ENCODE measurements at regions not wholly inside any gene's neighbourhood (a gene's known extent, or its start where the extent isn't known, plus 50 kb on each side); places are given as distances from the start of the nearest gene placed in this dataset.
A peak's percentile ranks its signal among the peaks of the same experiment; 100 is the strongest.
"Not testable (repeated sequence)": the region's sequence is repeated elsewhere in the genome, so short reads cannot be mapped to it uniquely, and the experiment has no call there.

- DNase-seq, result peak; percentile 3
Measured at GRCh38 chr1:104028416-104029035, 278.8 kb downstream of the AMY1C start.

GRCh38 chr1:104029456-104029970 lies 279.8 kb downstream of the AMY1C start:
- DNase-seq, result no peak

GRCh38 chr1:104056786-104057185 lies 307.1 kb downstream of the AMY1C start:
- DNase-seq, result no peak

- not testable (repeated sequence) for DNase-seq
Measured at GRCh38 chr1:104057219-104057898, 307.7 kb downstream of the AMY1C start.

- not testable (repeated sequence) for DNase-seq
Measured at GRCh38 chr1:104061637-104062036, 311.9 kb downstream of the AMY1C start.

- DNase-seq, result no peak
Measured at GRCh38 chr1:104064399-104064798, 314.7 kb downstream of the AMY1C start.

GRCh38 chr1:104072915-104073371 lies 323.2 kb downstream of the AMY1C start:
- no peak for DNase-seq

- no peak for DNase-seq
Measured at GRCh38 chr1:104073463-104073902, 323.8 kb downstream of the AMY1C start.

- DNase-seq, result no peak
Measured at GRCh38 chr1:104082221-104082620, 332.5 kb downstream of the AMY1C start.

- DNase-seq, result no peak
Measured at GRCh38 chr1:104084380-104084779, 334.7 kb downstream of the AMY1C start.

GRCh38 chr1:104092698-104093097 lies 343.0 kb downstream of the AMY1C start:
- no peak for DNase-seq

GRCh38 chr1:104098837-104099236 lies 349.1 kb downstream of the AMY1C start:
- no peak for DNase-seq

- DNase-seq, result no peak
Measured at GRCh38 chr1:104100115-104100514, 350.4 kb downstream of the AMY1C start.

GRCh38 chr1:104105465-104105864 lies 355.8 kb downstream of the AMY1C start:
- DNase-seq, result no peak

- DNase-seq, result no peak
Measured at GRCh38 chr1:104120525-104120924, 370.8 kb downstream of the AMY1C start.

GRCh38 chr1:104121271-104121670 lies 371.6 kb downstream of the AMY1C start:
- DNase-seq, result no peak

- no peak for DNase-seq
Measured at GRCh38 chr1:104125266-104125665, 375.6 kb downstream of the AMY1C start.

- no peak for DNase-seq
Measured at GRCh38 chr1:104125970-104126369, 376.3 kb downstream of the AMY1C start.

- no peak for DNase-seq
Measured at GRCh38 chr1:104132382-104132973, 382.8 kb downstream of the AMY1C start.

- DNase-seq, result not testable (repeated sequence)
Measured at GRCh38 chr1:104135036-104135435, 385.3 kb downstream of the AMY1C start.

GRCh38 chr1:104136621-104137020 lies 386.9 kb downstream of the AMY1C start:
- DNase-seq, result no peak

GRCh38 chr1:104156738-104157137 lies 407.0 kb downstream of the AMY1C start:
- peak; percentile 49 for DNase-seq

- no peak for DNase-seq
Measured at GRCh38 chr1:104163912-104164476, 414.3 kb downstream of the AMY1C start.

Data from NCI-H1417 treated with DMSO at 0.1 percent for 48 hours (cell line).